KBM-7 (cell line): ENCODE measurements at regions not wholly inside any gene's neighbourhood (a gene's known extent, or its start where the extent isn't known, plus 50 kb on each side); places are given as distances from the start of the nearest gene placed in this dataset.

Experiments used
- DNase-seq: peaks from one replicate; pipeline ENCODE4 v3.0.0-alpha.2; 2015
- in situ Hi-C: fragments of 300-500 bp; cut with MboI; formaldehyde crosslinking; loops from 2 replicates; pipeline ENCODE4 v1.14.3; 2020; ENCODE audit warnings: low sequenced_read_pairs, low pct_unique_long_range_greater_than_20kb, mixed read lengths

DNA sequence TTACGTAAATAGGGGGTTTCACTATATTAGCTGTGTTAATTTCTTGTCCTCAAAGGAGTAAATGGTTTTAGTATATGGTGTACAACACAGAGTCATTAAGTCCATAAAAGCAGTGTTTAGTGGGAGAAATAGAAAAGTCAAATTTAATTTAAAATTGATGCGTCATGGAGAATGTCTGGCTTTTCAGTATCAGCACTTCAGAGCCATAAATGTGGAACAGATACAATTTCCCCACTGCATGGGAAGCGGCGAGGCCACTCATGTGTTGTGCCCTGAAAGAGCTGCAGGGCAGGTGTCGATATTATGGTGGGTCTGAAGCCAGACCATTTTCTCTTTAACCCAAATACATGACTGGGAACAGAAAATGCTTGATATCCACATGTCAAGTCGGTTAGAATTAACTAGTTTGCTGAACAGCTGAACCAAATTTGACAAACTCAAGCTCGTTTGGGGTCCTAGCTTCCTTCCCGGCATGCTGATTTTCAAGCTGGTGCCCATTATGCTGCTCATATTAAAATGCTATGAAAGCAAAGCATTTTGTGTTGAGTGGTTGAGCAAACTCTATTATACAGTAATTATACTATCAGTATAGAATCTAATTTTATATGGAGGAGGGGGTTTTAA lies 364.6 kb upstream of the TBL1XR1 start:
- DNase-seq = no peak
- in situ Hi-C loops = no loop called here

GRCh38 chr3:177563243-177563780 lies 366.0 kb upstream of the TBL1XR1 start:
- in situ Hi-C loops = no loop called here
- no peak for DNase-seq

GRCh38 chr3:177563792-177564191 lies 366.5 kb upstream of the TBL1XR1 start:
- in situ Hi-C loops = no loop called here
- no peak for DNase-seq

- no peak for DNase-seq
- in situ Hi-C loops = no loop called here
These were observed 368.7 kb upstream of the TBL1XR1 start for GRCh38 chr3:177565981-177566380.

DNA sequence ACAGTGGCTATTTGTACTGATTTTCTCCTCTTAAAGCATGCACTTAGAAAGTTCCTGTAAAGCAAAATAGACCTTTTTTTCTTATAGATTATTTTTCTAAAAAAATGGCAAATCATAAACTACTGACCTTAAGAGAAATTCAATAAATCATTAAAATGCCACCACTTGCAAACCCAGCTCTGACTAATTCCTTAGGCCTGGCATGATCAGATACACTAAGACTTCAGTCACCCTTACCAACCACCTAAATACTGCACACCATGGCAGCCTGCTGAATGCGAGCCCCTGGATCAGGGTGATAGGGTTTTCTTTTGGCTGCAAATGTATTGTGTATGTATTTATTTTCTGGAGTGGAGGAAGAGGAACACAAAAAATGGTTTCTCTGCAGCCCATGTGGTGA lies 370.6 kb upstream of the TBL1XR1 start:
- no peak for DNase-seq
- in situ Hi-C loops = no loop called here

DNA sequence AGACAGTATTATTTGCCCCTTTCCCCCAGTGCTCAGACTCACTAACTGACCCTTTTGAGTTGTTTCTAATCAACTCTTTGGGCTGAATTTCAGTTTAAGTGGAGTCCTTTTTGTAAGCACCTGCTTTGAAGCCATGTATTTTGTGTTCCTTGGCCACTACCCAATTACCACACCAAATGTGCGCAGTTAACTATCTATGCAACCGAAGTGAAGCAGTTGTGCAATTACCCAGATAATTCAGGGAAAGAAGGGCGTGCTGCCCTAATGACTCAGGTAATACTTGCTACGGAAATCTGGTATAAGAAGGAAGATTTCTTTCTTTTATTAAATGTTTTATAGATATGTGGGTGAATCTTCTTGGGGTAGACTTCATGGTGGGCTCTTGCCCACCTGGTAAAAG lies 371.9 kb upstream of the TBL1XR1 start:
- DNase-seq = no peak
- in situ Hi-C loops = no loop called here

GRCh38 chr3:177569875-177570657 lies 372.8 kb upstream of the TBL1XR1 start:
- no peak for DNase-seq
- in situ Hi-C loops = no loop called here

DNA sequence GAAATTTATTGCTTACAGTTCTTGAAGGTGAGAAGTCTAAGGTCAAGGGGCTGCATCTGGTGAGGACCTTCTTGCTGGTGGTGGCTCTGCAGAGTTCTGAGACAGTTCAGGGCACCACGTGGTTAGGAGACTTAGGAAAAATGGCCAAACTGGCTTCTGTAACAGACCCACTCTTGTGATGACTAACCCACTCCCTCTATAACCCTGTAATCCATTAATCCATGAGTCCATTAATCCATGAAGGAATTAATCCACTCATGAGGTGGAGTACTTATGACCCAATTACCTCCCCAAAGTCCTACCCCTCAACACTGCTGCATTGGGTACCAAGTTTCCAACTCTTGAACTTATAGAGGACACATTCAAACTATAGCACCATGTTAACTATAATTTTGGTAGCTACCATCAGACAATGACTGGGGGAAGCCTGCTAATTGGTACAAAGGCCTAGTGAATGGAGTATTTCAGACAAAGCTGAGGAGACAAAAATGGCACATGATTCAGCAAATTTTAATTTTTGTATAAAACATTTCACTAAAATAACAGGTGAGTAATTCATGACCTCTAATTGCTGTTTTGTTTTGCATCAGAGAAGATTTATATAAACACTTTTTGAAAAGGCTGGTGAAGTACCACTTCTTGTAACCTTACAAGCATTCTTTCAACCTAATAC lies 374.1 kb upstream of the TBL1XR1 start:
- in situ Hi-C loops = no loop called here
- no peak for DNase-seq

DNA sequence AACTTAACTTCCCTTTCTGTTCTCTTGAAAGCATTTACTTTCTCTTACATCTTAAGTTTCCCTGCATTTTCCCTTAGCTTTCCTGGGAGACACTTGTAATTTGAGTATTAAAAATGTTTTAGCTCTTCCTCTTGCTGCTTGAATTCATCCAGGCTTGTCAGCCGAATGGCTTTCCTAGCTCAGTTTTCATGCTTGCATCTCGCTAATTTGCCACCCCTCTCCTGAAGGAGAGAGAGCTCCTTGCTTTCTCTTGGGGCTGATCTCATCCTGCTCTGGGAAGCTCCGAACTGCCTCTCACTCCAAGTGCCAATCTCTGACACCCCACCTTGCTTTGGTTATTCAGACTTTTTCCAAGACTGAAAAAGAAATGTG lies 374.6 kb upstream of the TBL1XR1 start:
- in situ Hi-C loops = no loop called here

GRCh38 chr3:177574222-177574856 lies 377.1 kb upstream of the TBL1XR1 start:
- in situ Hi-C loops = no loop called here
- DNase-seq = no peak

More for the DNA sequence above, 374.6 kb upstream of the TBL1XR1 start:
- DNase-seq = no peak

DNA sequence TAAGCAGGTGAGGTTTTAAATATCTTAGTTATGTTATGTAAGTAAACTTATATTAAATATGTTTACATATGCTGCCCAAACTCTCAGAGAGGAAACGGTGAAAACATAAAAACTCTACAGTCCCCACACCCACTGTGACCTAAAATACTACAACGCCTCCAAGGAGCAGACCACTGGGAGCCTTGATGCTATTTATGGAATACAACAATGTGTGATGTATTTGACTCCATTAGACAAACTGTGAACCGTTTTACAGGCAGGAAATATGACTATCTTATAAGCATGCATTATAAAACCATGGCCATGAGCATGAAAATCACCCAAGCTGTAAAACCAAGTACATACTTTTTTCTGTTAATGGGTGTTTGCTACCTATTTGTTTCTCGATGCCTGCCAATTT lies 379.5 kb upstream of the TBL1XR1 start:
- DNase-seq = no peak
- in situ Hi-C loops = no loop called here

GRCh38 chr3:177578488-177578887 lies 381.2 kb upstream of the TBL1XR1 start:
- in situ Hi-C loops = no loop called here
- DNase-seq = no peak

DNA sequence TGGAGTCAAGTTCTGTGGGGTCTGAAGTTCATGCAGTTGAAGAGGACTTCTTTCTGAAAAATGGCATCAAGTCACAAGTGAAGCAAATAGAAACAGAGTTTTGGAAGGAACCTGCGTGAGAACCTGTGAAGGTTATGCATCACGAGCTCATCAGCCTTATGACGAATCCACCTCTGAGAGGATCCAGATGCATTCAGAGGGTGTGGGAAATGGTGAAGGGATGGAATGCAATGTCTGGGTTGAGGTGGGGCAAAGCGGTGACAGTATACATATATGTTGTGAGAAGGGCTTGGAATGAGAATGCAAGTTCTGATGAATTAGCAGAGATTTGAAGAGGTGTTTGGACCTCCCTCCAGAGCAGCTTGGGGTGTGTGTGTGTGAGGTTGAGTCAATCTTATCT lies 382.1 kb upstream of the TBL1XR1 start:
- in situ Hi-C loops = no loop called here
- DNase-seq = no peak

GRCh38 chr3:177580437-177580836 lies 383.2 kb upstream of the TBL1XR1 start:
- in situ Hi-C loops = no loop called here
- DNase-seq = no peak

- no peak for DNase-seq
- in situ Hi-C loops = no loop called here
These were observed 388.0 kb upstream of the TBL1XR1 start for GRCh38 chr3:177585271-177585670.

GRCh38 chr3:177589041-177589650 lies 391.9 kb upstream of the TBL1XR1 start:
- in situ Hi-C loops = no loop called here
- no peak for DNase-seq

GRCh38 chr3:177589911-177590381 lies 392.7 kb upstream of the TBL1XR1 start:
- no peak for DNase-seq
- in situ Hi-C loops = no loop called here

DNA sequence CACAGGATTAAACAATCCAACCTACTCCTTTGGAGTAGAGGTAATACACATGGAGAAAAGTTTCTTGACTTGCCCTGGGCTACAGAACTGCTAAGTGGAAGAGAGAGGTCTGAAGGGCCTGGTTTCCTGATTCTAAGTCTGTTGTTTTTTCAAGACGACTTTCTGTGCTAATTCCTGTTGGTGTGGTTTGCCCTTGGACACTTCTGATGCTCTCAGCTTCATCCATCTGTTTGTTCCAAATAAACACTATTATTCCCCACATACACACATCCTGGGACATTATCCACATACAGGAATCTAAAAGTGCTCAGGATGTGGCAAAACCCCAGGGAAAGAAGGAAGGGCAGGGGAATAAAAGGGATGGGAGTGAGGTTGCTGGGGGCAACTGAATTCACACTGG lies 393.5 kb upstream of the TBL1XR1 start:
- no peak for DNase-seq
- in situ Hi-C loops = no loop called here

DNA sequence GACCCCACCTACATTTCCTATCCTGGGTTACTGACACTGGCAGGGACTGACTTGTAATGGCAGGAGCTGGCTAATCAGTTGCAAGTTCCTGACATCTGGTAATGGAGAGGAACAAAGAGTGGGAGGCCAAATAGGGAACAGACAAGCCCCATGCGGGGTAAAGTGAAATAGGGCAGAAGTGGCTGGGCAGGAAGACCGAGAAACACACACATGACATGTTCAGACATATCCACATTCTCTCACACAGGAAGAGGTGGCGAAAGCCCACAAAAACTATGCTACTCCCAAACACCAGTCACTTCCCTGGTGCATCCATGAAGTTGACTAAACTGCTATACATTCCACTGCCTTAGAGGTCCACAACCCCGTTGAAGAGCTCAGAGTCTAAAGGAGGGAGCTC lies 394.1 kb upstream of the TBL1XR1 start:
- in situ Hi-C loops = no loop called here
- peak; percentile 97 for DNase-seq
